OCI-LY3 (cell line): ENCODE measurements at regions not wholly inside any gene's neighbourhood (a gene's known extent, or its start where the extent isn't known, plus 50 kb on each side); places are given as distances from the start of the nearest gene placed in this dataset.
"Not testable (repeated sequence)": the region's sequence is repeated elsewhere in the genome, so short reads cannot be mapped to it uniquely, and the experiment has no call there.

Experiments used
- H2AFZ ChIP-seq: fragments of 200-600, 300-600 bp; shearing (Covaris generic); 2 replicates; pipeline ENCODE4 v1.6.0; 2014; ENCODE audit warnings: antibody characterized with exemption, low read depth, low read length
- H3K27ac ChIP-seq: fragments of 200-600, 300-600 bp; sonication (generic); 2 replicates; pipeline ENCODE4 v1.5.1; 2014; ENCODE audit warnings: mild to moderate bottlenecking, low read length, moderate library complexity, mixed read lengths
- H3K27me3 ChIP-seq: fragments of 200-600, 300-600 bp; sonication (generic); 2 replicates; pipeline ENCODE4 v1.6.1; 2014; ENCODE audit warnings: low read depth, low read length, mixed read lengths
- H3K36me3 ChIP-seq: fragments of 200-600, 300-600 bp; sonication (generic); replicated peaks from 2 replicates; pipeline ENCODE3; 2014; ENCODE audit warnings: low read depth, low read length, mixed read lengths
- H3K4me1 ChIP-seq: fragments of 300-600, 200-600 bp; sonication (generic); 2 replicates; pipeline ENCODE4 v1.6.1; 2014; ENCODE audit warnings: low read length, mixed read lengths
- H3K4me2 ChIP-seq: fragments of 200-600, 300-600 bp; sonication (generic); 2 replicates; pipeline ENCODE4 v1.6.1; 2014; ENCODE audit warnings: low read length, mixed read lengths
- H3K4me3 ChIP-seq: fragments of 300-600, 200-600 bp; sonication (generic); 2 replicates; pipeline ENCODE4 v1.5.1; 2014; ENCODE audit warnings: antibody characterized with exemption, mild to moderate bottlenecking, low read length, moderate library complexity
- H3K79me2 ChIP-seq: fragments of 300-600, 200-600 bp; shearing (Covaris generic); 2 replicates; pipeline ENCODE4 v1.6.1; 2014; ENCODE audit warnings: mild to moderate bottlenecking, low read length, mixed read lengths
- H3K9ac ChIP-seq: fragments of 300-600, 200-600 bp; shearing (Covaris generic); 2 replicates; pipeline ENCODE4 v1.6.0; 2014; ENCODE audit warnings: mild to moderate bottlenecking, low read length, moderate library complexity
- H3K9me3 ChIP-seq: fragments of 200-600, 300-600 bp; shearing (Covaris generic); 2 replicates; pipeline ENCODE4 v1.6.1; 2014; ENCODE audit warnings: low read length, mixed read lengths; ENCODE audit not compliant: insufficient read depth
- H4K20me1 ChIP-seq: fragments of 200-600, 300-600 bp; sonication (generic); 2 replicates; pipeline ENCODE4 v1.6.1; 2016; ENCODE audit warnings: low read length, mixed read lengths; ENCODE audit not compliant: insufficient read depth
- EZH2phosphoT487 ChIP-seq: fragments of 200-600 bp; shearing (Covaris generic); IDR thresholded peaks from 2 replicates; pipeline ENCODE4 v1.6.1; 2018; ENCODE audit warnings: antibody characterized with exemption, mixed run types, low read depth
- TF ChIP-seq, protein P1 (sequence below): fragments of 200-600, 300-600 bp; sonication (generic); IDR thresholded peaks from 2 replicates; pipeline ENCODE4 v1.5.1; 2014; ENCODE audit warnings: antibody characterized with exemption, low read length, low read depth

GRCh38 chr2:75833386-75833785 is 122.7 kb upstream of the GCFC2 start:
- Histone ChIP-seq H3K27me3 (peaks cover 9% of the 10 kb centered on the region; the same call in 1 of the 2 replicates), H3K9me3 (no peaks in the 10 kb centered on the region), H3K4me1 (no peaks in the 10 kb centered on the region), H3K4me3 (no peak overlapping the region), H3K9ac (no peak overlapping the region), H3K27ac (no peak overlapping the region), H3K36me3 (no peaks in the 10 kb centered on the region), H2AFZ (no peak overlapping the region), H3K79me2 (no peaks in the 10 kb centered on the region), H3K4me2 (no peak overlapping the region), H4K20me1 (no peaks in the 10 kb centered on the region)
- TF ChIP-seq, protein P1, sequence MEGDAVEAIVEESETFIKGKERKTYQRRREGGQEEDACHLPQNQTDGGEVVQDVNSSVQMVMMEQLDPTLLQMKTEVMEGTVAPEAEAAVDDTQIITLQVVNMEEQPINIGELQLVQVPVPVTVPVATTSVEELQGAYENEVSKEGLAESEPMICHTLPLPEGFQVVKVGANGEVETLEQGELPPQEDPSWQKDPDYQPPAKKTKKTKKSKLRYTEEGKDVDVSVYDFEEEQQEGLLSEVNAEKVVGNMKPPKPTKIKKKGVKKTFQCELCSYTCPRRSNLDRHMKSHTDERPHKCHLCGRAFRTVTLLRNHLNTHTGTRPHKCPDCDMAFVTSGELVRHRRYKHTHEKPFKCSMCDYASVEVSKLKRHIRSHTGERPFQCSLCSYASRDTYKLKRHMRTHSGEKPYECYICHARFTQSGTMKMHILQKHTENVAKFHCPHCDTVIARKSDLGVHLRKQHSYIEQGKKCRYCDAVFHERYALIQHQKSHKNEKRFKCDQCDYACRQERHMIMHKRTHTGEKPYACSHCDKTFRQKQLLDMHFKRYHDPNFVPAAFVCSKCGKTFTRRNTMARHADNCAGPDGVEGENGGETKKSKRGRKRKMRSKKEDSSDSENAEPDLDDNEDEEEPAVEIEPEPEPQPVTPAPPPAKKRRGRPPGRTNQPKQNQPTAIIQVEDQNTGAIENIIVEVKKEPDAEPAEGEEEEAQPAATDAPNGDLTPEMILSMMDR = no peak
- TF ChIP-seq EZH2phosphoT487 = no peak

- no peaks in the 10 kb centered on the region for H4K20me1 ChIP-seq
- H3K9me3 ChIP-seq = 0 out of 2 replicates have a peak, but pooled peaks cover 3% of the 10 kb centered on the region
- H3K4me2 ChIP-seq = no peak overlapping the region
- peaks cover 9% of the 10 kb centered on the region; the same call in 1 of the 2 replicates for H3K27me3 ChIP-seq
- H3K4me3 ChIP-seq = no peak overlapping the region
- no peaks in the 10 kb centered on the region for H3K36me3 ChIP-seq
- no peak overlapping the region for H3K9ac ChIP-seq
- no peak overlapping the region for H3K27ac ChIP-seq
- H3K79me2 ChIP-seq = no peaks in the 10 kb centered on the region
- H3K4me1 ChIP-seq = no peaks in the 10 kb centered on the region
- no peak for TF ChIP-seq EZH2phosphoT487
- TF ChIP-seq, protein P1 = no peak
- no peak overlapping the region for H2AFZ ChIP-seq
Observed at GRCh38 chr2:75828826-75829225, 118.1 kb upstream of the GCFC2 start.

DNA sequence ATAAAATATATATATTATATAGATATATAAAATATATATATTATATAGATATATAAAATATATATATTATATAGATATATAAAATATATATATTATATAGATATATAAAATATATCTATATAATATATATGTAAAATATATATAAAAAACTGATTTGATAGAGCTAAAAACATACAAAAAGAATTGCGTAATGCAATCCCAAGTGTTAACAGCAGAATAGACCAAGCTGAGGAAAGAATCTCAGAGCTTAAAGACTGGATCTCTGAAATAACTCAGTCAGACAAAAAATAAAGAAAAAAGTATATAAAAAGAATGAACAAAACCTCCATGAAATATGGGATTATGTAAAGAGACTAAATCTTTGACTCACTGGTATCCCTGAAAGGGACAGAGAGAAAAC is 112.8 kb upstream of the GCFC2 start:
- H3K79me2 ChIP-seq, H3K9me3 ChIP-seq, H2AFZ ChIP-seq, H3K36me3 ChIP-seq, H4K20me1 ChIP-seq, H3K27me3 ChIP-seq, H3K27ac ChIP-seq, H3K9ac ChIP-seq, H3K4me3 ChIP-seq, H3K4me2 ChIP-seq: not testable (repeated sequence)
- H3K4me1 ChIP-seq = peaks cover 17% of the 10 kb centered on the region

DNA sequence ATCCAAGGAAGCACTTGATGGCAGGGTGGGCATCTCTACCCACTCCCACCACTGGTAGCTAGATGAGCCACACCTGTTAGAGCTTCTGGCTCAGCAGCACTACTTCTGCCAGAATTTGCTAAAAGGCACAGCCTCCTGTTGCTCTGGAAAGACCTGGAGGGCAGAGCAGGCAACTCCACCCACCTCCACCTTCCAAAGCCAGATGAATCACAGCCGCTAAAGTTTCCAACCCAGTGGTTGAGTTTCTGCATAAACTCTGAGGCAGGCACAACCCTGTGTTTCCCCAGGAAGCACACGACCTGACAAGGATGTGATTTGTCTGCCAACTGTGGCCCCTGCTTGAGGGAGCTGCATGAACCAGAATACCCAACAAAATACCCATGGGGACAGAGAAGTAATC is 111.6 kb upstream of the GCFC2 start:
- TF ChIP-seq EZH2phosphoT487 = no peak
- TF ChIP-seq, protein P1 = no peak
- Histone ChIP-seq H3K79me2 (no peaks in the 10 kb centered on the region), H3K27me3 (no peaks in the 10 kb centered on the region), H3K4me3 (no peak overlapping the region), H4K20me1 (no peaks in the 10 kb centered on the region), H3K27ac (no peak overlapping the region), H3K4me1 (peaks cover 17% of the 10 kb centered on the region), H2AFZ (no peak overlapping the region), H3K9ac (no peak overlapping the region), H3K9me3 (0 out of 2 replicates have a peak, but pooled peaks cover 3% of the 10 kb centered on the region), H3K36me3 (no peaks in the 10 kb centered on the region), H3K4me2 (no peak overlapping the region)

- Histone ChIP-seq H3K27me3 (no peaks in the 10 kb centered on the region), H4K20me1 (no peaks in the 10 kb centered on the region), H3K4me2 (peak overlapping the region; percentile 5; the same call in 1 of the 2 replicates), H3K4me1 (peaks cover 17% of the 10 kb centered on the region), H3K27ac (no peak overlapping the region), H3K4me3 (no peak overlapping the region), H2AFZ (no peak overlapping the region), H3K9me3 (0 out of 2 replicates have a peak, but pooled peaks cover 3% of the 10 kb centered on the region), H3K36me3 (no peaks in the 10 kb centered on the region), H3K9ac (no peak overlapping the region), H3K79me2 (no peaks in the 10 kb centered on the region)
- TF ChIP-seq, protein P1 = no peak
- no peak for TF ChIP-seq EZH2phosphoT487
Observed at GRCh38 chr2:75820693-75821092, 110.0 kb upstream of the GCFC2 start.
